ENCODE measurements at regions not wholly inside any gene's neighbourhood (a gene's known extent, or its start where the extent isn't known, plus 50 kb on each side); places are given as distances from the start of the nearest gene placed in this dataset.
"Not testable (repeated sequence)": the region's sequence is repeated elsewhere in the genome, so short reads cannot be mapped to it uniquely, and the experiment has no call there.

DNA sequence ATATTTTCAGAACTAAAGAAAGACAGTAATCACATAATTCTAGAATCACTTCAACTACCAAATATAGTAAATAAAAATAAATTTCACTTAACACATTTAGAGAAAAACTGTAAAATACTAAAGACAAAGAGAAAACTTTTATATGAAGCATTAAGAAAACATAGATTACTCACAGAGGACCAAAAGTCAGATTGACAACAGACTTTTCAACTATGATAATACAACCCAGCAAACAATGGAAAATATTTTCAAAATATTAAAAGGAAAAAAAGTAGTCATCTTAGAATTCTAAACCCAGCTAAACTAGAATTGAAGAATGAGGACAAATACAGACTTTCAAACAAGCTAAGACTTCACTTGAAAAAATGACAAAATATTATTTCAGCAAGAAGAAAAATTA lies 164.8 kb upstream of the ARID1B start:
- intact Hi-C loops (cut with micrococcal nuclease), result no loop called here

DNA sequence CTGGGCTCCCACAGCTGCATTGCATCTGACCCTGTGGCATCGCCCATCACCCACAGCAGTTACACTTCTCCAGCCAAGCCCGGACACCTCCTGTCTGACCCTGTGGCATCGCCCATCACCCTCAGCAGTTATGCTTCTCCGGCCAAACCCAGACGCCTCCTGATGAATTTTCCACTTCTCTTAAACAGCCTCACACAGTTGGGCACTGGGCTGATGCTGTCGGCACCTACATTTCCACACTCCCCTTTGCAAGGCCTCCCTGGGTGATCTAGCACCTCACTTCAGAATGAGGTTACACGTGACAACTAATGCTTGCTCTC lies 175.2 kb upstream of the ARID1B start:
- intact Hi-C loops (cut with micrococcal nuclease), result no loop called here

DNA sequence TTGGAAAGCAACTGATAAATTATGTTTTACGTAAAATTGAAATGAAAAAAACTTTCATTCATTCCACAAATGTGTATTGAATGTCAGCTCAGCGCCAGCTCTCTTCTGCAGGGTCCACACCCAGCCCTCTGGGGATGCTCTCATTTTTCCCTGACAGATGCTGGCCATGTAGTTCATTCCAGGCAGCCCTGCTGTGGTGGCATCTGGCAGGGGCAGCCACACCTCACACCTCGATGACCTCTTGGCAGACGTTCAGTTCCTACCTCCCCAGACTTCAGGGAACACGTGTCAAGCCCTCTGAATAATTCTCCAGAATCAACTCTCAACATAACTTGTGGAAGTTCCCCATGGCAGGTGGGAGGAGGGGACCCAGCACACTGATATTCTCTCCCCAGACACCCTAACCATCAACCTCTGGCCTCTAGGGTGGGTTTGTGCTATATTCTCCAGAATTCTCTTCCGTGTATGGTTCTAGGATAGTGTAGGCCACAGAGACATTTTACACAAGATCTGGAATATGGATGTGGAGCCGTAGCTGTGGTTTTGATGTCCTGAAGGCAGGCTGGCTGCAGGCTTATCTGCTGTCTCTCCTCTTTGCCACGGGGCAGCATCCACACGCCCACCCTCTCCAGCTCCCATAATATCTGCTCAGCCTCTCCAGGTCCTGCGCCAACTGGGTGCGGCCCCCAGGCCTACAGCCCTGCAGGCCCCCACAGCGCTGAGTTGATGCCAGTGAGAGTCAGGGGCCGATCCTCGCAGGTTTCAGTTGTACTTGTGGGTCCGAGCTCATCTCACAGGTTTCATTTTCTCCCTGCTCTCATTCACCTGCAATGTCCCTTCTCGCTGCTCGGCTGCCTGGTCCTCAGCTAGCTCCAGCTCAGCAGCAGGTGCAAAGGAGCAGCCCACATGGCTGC lies 175.8 kb upstream of the ARID1B start:
- intact Hi-C loops (cut with micrococcal nuclease), result no loop called here

DNA sequence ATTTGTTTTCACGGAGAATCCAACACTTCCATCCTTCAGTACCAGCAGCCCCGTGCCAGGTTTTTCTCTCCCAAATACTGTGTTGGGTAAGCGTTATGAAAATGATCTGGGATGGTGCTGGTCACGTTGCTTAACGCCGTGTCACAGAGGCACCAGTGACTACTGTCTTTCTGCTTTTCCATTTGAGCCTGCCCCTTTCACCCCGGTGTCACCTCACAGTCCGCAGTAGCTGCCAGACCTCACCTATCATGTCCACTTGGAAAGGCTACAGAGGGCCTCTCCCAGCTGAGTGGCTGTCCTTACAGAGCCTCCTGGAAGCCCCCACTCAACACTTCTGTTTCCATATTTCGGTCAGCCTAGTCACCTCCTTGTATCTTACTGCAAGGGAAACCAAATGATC lies 176.5 kb upstream of the ARID1B start:
- intact Hi-C loops (cut with micrococcal nuclease), result no loop called here

DNA sequence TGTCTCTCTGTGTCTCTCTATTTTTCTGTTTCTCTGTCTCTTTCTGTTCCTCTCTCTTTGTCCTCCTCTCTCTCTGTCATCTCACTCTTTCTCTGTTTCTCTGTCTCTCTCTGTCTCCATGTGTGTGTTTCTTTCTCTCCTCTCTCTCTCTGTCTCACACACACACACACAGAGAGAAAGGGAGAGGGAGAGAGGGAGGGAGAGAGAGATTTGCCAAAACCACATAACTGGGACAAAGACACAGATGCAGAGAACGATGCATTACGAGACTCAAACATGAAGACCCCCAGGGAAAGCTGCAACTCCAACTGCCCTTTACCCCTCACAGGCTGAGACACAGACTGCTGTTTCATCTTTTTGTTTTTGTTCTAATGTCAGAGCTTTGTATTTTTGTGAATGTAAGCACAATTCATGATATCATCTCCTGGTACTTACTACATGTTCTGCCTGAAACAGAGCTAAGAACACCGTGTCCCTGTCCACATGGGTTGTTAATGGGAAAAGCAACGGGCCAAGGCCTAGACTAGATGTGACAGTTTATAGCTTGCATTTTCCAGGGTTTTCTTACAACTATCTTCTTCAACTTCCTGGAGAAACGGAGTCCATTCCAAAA lies 177.1 kb upstream of the ARID1B start:
- intact Hi-C loops (cut with micrococcal nuclease), result no loop called here

DNA sequence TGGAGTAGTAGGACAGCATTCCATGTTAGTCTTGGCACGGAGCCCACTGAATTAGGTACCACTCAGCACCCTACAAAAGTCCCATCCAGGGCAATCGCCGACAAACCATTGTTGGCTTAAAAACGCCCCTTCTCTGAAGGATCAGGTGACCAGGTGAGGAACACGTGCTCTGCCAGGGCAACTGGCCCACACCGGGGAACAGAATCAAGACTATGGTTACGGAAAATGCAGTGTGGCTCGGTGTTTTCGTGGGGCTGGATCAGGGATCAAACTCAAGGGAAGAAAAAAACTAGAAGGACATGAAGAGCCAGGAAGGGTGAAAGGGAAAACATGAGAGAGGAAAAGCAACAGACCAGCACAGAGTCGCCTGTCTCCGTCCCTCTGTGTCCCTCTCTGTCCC lies 177.8 kb upstream of the ARID1B start:
- intact Hi-C loops (cut with micrococcal nuclease), result no loop called here

DNA sequence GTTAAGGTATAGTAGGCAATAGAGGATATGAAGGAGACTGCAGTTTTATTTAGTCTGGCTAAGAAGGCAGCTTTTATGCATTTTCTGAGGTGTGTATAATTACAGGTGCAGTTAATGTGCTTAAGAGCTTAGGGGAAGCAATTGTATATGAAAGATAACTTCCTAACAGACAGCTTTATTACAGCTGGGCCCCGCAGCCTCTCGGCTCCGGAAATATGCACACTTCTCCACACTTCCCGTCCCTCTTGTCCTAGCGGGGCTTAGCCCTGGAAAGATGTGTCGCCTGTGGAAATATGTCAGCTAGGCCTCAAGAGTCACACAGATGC lies 178.4 kb upstream of the ARID1B start:
- intact Hi-C loops (cut with micrococcal nuclease), result no loop called here

DNA sequence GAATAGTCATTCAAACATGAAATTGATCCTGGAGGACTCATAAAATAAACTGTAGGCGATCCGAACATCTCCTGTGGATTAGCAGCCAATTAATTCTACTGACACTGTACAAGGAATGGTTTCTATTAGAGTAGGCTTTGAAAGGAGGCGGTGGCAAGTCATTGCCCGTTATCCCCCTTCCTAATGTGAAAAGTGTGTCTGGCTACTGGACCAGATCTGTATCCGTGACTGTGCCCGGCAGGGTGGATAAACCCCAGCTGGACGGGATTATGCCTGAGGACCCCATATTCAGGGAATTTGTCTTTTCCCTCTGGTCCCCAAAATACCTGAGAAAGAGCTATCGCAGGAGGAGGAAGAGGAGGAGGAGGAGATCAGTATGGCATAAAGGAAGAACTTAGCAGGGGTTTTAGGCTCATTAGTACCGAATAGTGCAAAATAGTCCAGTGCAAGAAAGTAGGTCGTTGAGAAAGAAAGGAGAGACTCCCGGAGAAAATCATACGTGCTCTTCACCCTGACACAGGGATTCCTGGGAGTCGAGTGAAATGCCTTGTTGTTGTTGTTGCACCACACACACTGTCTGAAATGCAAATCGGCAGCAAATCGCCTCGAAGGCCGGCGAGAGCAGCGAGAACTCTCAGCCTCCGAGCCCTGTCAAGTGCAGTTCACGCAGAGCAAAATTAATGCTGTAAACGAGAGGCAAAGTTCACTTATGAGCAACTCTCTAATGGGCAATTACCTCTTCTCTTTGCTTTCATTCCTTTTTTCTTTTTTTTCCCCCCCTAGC lies 178.9 kb upstream of the ARID1B start:
- intact Hi-C loops (cut with micrococcal nuclease), result no loop called here

DNA sequence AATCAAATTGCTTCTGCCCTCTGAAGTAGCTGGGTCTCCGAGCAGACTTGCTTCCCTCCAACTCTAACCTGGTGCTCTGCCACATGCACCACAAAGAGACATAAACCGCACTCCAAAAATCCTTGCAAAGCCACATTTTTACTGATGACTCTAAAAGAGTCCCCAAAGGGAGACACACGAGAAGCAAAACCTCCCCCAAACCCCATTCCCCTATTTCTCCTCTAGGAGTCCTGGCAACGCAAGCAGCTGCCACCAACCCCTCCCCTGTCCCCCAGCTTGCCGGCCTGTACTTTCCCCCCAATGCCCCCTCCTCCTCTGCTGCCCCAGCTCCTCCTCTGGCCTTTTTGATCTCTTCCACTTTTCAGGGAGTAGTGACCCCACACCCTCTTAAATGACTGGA lies 180.1 kb upstream of the ARID1B start:
- intact Hi-C loops (cut with micrococcal nuclease), result no loop called here

DNA sequence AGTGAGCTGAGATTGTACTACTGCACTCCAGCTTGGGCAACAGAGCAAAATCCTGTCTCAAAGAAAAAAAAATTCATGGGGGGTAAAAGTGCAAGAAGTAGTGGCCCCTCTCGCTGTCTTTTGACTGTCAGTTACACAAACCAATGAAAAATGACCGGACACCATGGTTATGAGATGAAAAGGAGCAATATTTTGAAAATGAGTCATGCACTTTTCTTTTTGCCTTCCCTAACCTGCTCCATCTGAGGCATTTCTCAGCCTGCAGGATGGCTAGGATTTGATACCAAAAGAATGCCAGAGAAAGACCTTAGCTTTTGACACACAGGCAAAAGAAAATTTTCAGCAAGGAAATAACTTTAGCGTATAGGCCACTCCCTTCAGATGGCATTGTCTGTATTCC lies 181.7 kb upstream of the ARID1B start:
- intact Hi-C loops (cut with micrococcal nuclease), result no loop called here

DNA sequence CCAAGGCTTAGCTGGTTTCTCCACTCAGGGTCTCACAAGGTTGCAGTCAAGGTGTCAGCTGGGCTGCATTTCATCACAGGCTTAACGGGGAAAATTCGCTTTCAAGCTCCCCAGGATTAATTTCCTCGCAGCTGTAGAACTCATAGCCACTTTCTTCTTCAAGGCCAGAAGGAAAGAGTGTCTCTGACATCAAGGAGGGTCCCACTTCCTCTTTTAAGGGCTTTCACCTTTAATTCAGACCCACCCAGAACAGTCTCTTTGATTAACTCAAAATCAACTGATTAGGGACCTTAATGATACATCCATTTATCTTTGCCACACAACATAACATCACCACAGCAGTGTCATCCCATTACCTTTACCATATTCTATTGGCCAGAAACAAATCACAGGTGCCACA lies 183.3 kb upstream of the ARID1B start:
- intact Hi-C loops (cut with micrococcal nuclease), result no loop called here

DNA sequence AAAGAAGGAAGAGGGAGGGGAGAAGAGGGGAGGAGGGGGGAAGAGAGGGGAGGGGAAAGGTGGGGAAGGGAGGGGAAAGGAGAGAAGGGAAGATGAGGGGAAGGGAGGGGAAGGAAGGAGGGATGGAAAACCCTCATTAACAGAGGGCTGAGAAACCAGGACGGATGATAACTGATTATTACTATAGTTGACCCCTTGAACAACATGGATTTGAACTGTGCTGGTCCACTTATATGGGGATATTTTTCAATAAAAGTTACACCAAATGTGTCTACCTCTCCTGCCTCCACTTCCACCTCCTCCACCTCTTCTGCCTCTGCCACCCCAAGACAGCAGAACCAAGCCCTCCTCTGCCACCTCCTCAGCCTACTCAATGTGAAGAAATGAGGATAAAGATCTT lies 184.1 kb upstream of the ARID1B start:
- intact Hi-C loops (cut with micrococcal nuclease), result no loop called here

DNA sequence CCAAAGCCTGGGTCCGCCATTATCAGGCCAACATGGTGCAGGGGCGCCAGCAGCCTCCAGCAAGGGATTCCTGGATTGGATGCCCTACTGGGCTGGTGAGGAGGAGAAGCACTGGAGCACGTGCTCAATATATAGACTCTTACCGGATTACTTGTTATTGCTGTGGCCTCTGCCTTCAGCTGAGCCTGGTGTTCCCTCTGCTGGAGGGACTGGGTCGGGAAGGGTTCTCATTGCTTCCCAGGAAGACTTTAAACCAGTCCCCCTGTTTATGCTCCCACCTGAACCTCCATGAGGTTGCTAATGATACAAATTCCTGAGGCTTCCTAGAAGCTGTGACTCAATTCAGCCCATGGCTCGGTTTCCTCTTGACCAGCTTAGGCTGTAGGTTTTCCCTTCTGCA lies 186.7 kb upstream of the ARID1B start:
- intact Hi-C loops (cut with micrococcal nuclease), result no loop called here

DNA sequence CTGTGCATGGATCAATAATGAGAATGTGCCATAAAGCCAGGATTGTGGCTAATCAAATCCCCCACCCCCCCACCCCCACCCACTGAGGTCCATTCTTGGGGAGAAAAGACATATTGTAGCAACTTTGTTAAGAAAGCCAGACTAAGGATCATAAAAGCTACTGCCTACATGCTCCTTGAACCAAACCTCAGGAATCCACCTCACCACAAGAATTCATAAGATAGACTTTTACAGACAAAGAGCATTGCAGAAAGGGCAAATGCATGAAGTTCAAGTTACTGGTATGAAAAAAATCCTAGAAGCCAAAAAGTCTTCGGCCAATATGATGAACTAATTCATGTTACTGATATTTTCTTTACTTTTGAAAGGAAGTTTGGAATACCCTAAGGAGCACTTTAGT lies 187.9 kb upstream of the ARID1B start:
- intact Hi-C loops (cut with micrococcal nuclease), result no loop called here

DNA sequence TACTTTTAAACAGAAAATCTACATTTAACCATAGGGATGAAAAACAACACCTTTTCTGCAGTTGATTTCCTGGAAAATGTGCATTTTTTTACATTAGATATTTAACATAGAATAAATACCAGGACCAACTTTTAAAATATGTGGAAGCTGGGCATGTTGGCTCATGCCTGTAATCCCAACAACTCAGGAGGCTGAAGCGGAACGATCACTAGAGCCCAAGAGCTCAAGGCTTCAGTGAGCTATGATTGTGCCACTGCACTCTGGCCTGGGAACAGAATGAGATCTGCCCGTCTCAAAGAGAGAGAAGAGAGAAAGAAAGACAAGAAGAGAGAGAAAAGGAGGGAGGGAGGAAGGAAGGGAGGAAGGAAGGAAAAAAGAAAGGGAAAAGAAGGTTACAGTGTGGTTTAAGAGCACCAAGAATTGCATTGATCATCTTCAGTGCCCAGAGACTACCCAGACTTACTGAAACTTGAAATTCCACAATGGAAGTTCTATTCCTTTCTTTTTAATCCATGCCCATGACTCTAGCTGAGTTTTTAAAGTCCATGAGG lies 189.4 kb upstream of the ARID1B start:
- intact Hi-C loops (cut with micrococcal nuclease), result no loop called here

DNA sequence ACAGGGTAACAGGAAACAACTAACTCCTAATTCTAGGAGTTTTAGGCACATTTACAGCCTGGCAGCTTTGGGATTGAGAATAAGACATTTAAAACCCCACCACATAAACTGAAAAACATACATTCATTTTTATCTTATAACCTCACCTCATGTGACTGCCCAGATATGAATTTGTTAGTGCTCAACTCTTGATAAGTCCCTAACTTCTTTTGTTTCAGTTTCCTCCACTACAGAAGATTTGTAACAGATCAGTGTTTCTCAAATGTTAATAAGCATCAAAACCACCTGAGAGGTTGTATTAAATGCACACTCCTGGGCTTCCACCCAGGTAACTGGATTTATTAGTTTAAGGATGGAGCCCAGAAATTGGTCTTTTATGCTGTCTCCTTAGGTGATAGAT lies 190.1 kb upstream of the ARID1B start:
- intact Hi-C loops (cut with micrococcal nuclease), result no loop called here

DNA sequence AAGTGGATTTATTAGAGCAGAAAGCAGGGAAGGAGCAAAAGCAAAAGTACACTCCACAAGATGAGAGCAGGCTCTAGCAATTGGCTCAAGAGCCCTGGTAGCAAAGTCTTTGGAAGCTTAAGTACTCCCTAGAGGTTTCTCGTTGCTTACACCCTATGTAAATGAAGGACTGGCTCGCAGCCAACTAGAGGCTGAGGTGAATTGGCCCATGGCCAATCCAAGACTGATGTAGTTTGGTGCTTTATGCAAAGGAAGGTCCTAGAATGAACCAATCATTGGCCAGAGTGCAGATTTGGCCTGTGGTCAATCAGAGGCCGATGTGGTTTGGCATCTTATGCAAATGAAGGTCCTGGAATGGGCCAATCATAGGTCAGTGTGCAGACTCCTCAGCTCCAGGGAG lies 191.3 kb upstream of the ARID1B start:
- intact Hi-C loops (cut with micrococcal nuclease), result no loop called here

DNA sequence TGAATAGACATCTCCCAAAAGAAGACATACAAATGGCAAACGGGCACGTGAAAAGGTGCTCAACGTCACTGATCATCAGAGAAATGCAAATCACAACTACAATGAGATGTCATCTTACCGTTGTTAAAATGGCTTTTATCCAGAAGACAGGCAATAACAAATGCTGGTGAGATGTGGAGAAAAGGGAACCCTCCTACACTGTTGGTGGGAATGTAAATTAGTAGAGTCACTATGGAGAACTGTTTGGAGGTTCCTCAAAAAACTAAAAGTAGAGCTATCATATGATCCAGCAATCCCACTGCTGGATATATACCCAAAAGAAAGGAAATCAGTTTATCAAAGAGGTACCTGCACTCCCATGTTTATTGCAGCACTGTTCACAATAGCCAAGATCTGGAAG lies 193.1 kb upstream of the ARID1B start:
- intact Hi-C loops (cut with micrococcal nuclease), result not testable (repeated sequence)

DNA sequence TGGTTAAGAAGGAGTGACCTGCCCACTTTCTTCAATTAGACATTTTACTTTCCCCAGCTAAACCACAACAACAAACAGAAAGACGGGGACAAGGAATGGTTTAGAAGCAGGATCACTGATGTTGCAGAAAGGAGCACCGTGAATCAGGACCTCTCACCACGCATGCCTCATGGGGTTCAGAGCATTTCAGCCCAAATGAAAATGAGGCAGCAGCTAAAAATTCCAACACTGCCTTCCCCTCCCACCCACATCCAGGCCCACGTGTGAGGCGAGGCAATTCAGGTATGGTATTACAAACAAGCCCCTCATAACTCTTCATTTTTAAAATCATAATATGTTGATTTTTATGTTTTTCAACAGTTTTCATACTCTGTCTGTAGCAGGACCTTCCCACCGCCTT lies 194.1 kb upstream of the ARID1B start:
- intact Hi-C loops (cut with micrococcal nuclease), result no loop called here

DNA sequence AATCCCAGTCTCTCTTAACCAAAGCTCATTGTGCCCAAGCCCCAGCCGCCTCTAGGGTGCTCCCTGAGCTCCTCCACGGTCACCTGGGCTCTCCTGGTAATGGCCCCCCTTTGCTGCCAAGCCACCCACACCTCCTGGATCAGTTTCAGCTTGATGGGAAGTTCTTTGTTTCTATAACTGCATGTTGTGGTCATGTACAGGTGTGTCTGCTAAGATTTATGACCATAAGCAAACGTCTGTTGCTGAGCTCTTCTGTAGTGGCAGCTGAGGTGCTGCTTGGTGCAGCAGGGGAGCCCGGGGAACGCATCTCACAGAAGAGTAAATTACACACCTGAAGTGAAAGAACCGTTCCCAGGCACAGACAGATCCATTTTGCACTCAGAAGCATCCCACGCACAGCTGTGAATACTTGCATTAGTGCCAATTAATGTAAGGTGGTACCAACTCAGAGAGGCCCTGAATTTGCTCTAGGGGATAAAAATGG lies 194.6 kb upstream of the ARID1B start:
- intact Hi-C loops (cut with micrococcal nuclease), result no loop called here

DNA sequence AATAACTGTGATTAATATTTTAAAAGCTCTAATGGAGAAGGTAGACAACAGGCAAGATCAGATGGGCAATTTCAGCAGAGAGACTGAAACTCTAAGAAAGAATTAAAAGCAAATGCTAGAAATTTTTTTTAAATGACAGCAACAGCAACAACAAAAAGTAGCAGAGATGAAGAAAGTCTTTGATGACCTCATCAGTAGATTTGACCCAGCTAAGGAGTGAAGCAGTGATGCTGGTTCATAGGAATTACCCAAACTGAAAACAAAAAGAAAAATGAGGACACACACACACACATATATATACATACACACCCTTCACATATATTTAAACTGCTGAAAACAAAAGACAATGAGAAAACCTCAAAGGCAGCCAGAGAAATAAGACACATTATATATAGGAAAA lies 197.6 kb upstream of the ARID1B start:
- intact Hi-C loops (cut with micrococcal nuclease), result no loop called here

DNA sequence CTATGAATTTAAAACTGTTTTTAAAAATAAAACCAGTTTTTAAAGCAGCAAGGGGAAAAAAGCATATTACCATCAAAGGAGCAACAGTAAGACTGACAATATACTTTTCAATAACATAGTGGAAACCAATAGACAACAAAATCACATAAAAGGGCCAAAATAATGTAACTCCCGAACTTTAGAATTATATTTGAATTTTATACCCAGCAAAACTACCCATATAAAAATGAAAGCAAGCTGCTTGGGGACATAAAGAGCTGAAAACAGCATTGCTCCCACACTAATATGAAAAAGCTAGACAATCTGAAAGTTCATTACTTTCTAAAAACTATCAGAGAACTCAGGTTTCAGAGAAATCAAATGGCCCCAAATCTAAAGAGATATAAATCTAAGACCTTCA lies 199.4 kb upstream of the ARID1B start:
- intact Hi-C loops (cut with micrococcal nuclease), result no loop called here

Measured in T-helper 2 cell treated with Interferon-gamma antibody and Interleukin-4, amounts not matched to agents 100 ng/mL and 5 ng/mL, for 36 hours (primary cell).